ENCODE measurements at regions not wholly inside any gene's neighbourhood (a gene's known extent, or its start where the extent isn't known, plus 50 kb on each side); places are given as distances from the start of the nearest gene placed in this dataset.

GRCh38 chr10:78381107-78381506 is 347.4 kb downstream of the RPS24 start:
- no peaks in the 10 kb centered on the region for H3K4me1 ChIP-seq (ENCODE audit: control insufficient read depth in 1 of 2, extremely low read depth in 1 of 2, insufficient read depth in 2 of 2, low read length in 2 of 2)
- DNase-seq (no peak), ATAC-seq (replicated peaks in 1 of 4) (no peak)
- ChIA-PET CTCF (no interaction called here), POLR2A (no interaction called here)
- no peak overlapping the region for H3K27ac Mint-ChIP-seq
- H3K9me3 Mint-ChIP-seq, result peaks cover 0 to 3% (median 0%) of the 10 kb centered on the region in 3 donors
- no peak overlapping the region for H3K27ac ChIP-seq (ENCODE audit: low read length)
- 62% methylated on average over 13 of the region's 19 CpGs for WGBS (ENCODE audit: insufficient coverage)
- no peaks in the 10 kb centered on the region for H3K9me3 ChIP-seq
- peaks cover 5 to 13% of the 10 kb centered on the region in 2 donors for H3K27me3 Mint-ChIP-seq
- no peaks in the 10 kb centered on the region for H3K4me1 Mint-ChIP-seq
- no peaks in the 10 kb centered on the region for H3K36me3 Mint-ChIP-seq
- H3K4me3 Mint-ChIP-seq, result no peak overlapping the region
- no peaks in the 10 kb centered on the region for H3K36me3 ChIP-seq (ENCODE audit: control insufficient read depth in 2 of 2, extremely low read depth in 1 of 2, insufficient read depth in 1 of 2, low read length in 1 of 2)
- H3K4me3 ChIP-seq (ENCODE audit: control insufficient read depth in 1 of 2, extremely low read depth in 1 of 2, low read length in 1 of 2), result no peak overlapping the region
- peaks cover 0 to 9% of the 10 kb centered on the region in 2 experiments for H3K27me3 ChIP-seq (replicated peaks in 1 of 2; ENCODE audit: control insufficient read depth in 2 of 2, extremely low read depth in 1 of 2, insufficient read depth in 2 of 2, low read length in 1 of 2)

- H3K9me3 ChIP-seq, result no peaks in the 10 kb centered on the region
- DNase-seq, result no peak
- H3K27ac Mint-ChIP-seq, result no peak overlapping the region
- ChIA-PET POLR2A (no interaction called here), CTCF (no interaction called here)
- H3K9me3 Mint-ChIP-seq, result peaks cover 0 to 3% (median 0%) of the 10 kb centered on the region in 3 donors
- ATAC-seq (replicated peaks in 1 of 4), result no peak
- no peaks in the 10 kb centered on the region for H3K4me1 ChIP-seq (ENCODE audit: control insufficient read depth in 1 of 2, extremely low read depth in 1 of 2, insufficient read depth in 2 of 2, low read length in 2 of 2)
- no peak overlapping the region for H3K4me3 Mint-ChIP-seq
- no peaks in the 10 kb centered on the region for H3K36me3 Mint-ChIP-seq
- H3K4me1 Mint-ChIP-seq, result no peaks in the 10 kb centered on the region
- H3K27me3 ChIP-seq (replicated peaks in 1 of 2; ENCODE audit: control insufficient read depth in 2 of 2, extremely low read depth in 1 of 2, insufficient read depth in 2 of 2, low read length in 1 of 2), result peaks cover 0 to 4% of the 10 kb centered on the region in 2 experiments
- H3K36me3 ChIP-seq (ENCODE audit: control insufficient read depth in 2 of 2, extremely low read depth in 1 of 2, insufficient read depth in 1 of 2, low read length in 1 of 2), result no peaks in the 10 kb centered on the region
- H3K27me3 Mint-ChIP-seq, result peaks cover 5 to 6% of the 10 kb centered on the region in 2 donors
- no peak overlapping the region for H3K27ac ChIP-seq (ENCODE audit: low read length)
- WGBS (ENCODE audit: insufficient coverage), result no CpG with 5 or more reads among the region's 5 CpGs
- no peak overlapping the region for H3K4me3 ChIP-seq (ENCODE audit: control insufficient read depth in 1 of 2, extremely low read depth in 1 of 2, low read length in 1 of 2)
Observed at GRCh38 chr10:78382047-78382446, 348.4 kb downstream of the RPS24 start.

- Mint-ChIP-seq H3K4me3 (no peak overlapping the region), H3K4me1 (no peaks in the 10 kb centered on the region), H3K9me3 (peaks cover 0 to 3% (median 0%) of the 10 kb centered on the region in 3 donors), H3K27me3 (peaks cover 5 to 9% of the 10 kb centered on the region in 2 donors), H3K36me3 (no peaks in the 10 kb centered on the region), H3K27ac (no peak overlapping the region)
- ChIA-PET CTCF (no interaction called here), POLR2A (no interaction called here)
- ATAC-seq (replicated peaks in 1 of 4) (no peak), DNase-seq (no peak)
- no peak overlapping the region for H3K27ac ChIP-seq (ENCODE audit: low read length)
- no peak overlapping the region for H3K4me3 ChIP-seq (ENCODE audit: control insufficient read depth in 1 of 2, extremely low read depth in 1 of 2, low read length in 1 of 2)
- peaks cover 0 to 4% of the 10 kb centered on the region in 2 experiments for H3K27me3 ChIP-seq (replicated peaks in 1 of 2; ENCODE audit: control insufficient read depth in 2 of 2, extremely low read depth in 1 of 2, insufficient read depth in 2 of 2, low read length in 1 of 2)
- H3K4me1 ChIP-seq (ENCODE audit: control insufficient read depth in 1 of 2, extremely low read depth in 1 of 2, insufficient read depth in 2 of 2, low read length in 2 of 2), result no peaks in the 10 kb centered on the region
- no CpG with 5 or more reads among the region's 2 CpGs for WGBS (ENCODE audit: insufficient coverage)
- no peaks in the 10 kb centered on the region for H3K9me3 ChIP-seq
- no peaks in the 10 kb centered on the region for H3K36me3 ChIP-seq (ENCODE audit: control insufficient read depth in 2 of 2, extremely low read depth in 1 of 2, insufficient read depth in 1 of 2, low read length in 1 of 2)
Observed at GRCh38 chr10:78382772-78383171, 349.1 kb downstream of the RPS24 start.

GRCh38 chr10:78383378-78384048 is 349.9 kb downstream of the RPS24 start:
- Mint-ChIP-seq H3K9me3 (peaks cover 0 to 3% (median 0%) of the 10 kb centered on the region in 3 donors), H3K27ac (no peak overlapping the region), H3K4me3 (no peak overlapping the region), H3K4me1 (no peaks in the 10 kb centered on the region), H3K27me3 (peaks cover 8 to 14% of the 10 kb centered on the region in 2 donors), H3K36me3 (no peaks in the 10 kb centered on the region)
- CTCF ChIA-PET, result no interaction called here
- no CpG with 5 or more reads among the region's 2 CpGs for WGBS (ENCODE audit: insufficient coverage)
- H3K4me1 ChIP-seq (ENCODE audit: control insufficient read depth in 1 of 2, extremely low read depth in 1 of 2, insufficient read depth in 2 of 2, low read length in 2 of 2), result no peaks in the 10 kb centered on the region
- POLR2A ChIA-PET, result no interaction called here
- no peak overlapping the region for H3K4me3 ChIP-seq (ENCODE audit: control insufficient read depth in 1 of 2, extremely low read depth in 1 of 2, low read length in 1 of 2)
- no peaks in the 10 kb centered on the region for H3K36me3 ChIP-seq (ENCODE audit: control insufficient read depth in 2 of 2, extremely low read depth in 1 of 2, insufficient read depth in 1 of 2, low read length in 1 of 2)
- no peak overlapping the region for H3K27ac ChIP-seq (ENCODE audit: low read length)
- peaks cover 0 to 9% of the 10 kb centered on the region in 2 experiments for H3K27me3 ChIP-seq (replicated peaks in 1 of 2; ENCODE audit: control insufficient read depth in 2 of 2, extremely low read depth in 1 of 2, insufficient read depth in 2 of 2, low read length in 1 of 2)
- ATAC-seq (replicated peaks in 1 of 4) (no peak), DNase-seq (no peak)
- H3K9me3 ChIP-seq, result no peaks in the 10 kb centered on the region

- Histone ChIP-seq H3K27me3 (replicated peaks in 1 of 2; ENCODE audit: control insufficient read depth in 2 of 2, extremely low read depth in 1 of 2, insufficient read depth in 2 of 2, low read length in 1 of 2) (peaks cover 0 to 10% of the 10 kb centered on the region in 2 experiments), H3K9me3 (no peaks in the 10 kb centered on the region), H3K4me1 (ENCODE audit: control insufficient read depth in 1 of 2, extremely low read depth in 1 of 2, insufficient read depth in 2 of 2, low read length in 2 of 2) (no peaks in the 10 kb centered on the region), H3K27ac (ENCODE audit: low read length) (no peak overlapping the region), H3K36me3 (ENCODE audit: control insufficient read depth in 2 of 2, extremely low read depth in 1 of 2, insufficient read depth in 1 of 2, low read length in 1 of 2) (no peaks in the 10 kb centered on the region), H3K4me3 (ENCODE audit: control insufficient read depth in 1 of 2, extremely low read depth in 1 of 2, low read length in 1 of 2) (no peak overlapping the region)
- ChIA-PET POLR2A (no interaction called here), CTCF (no interaction called here)
- DNase-seq (no peak), ATAC-seq (replicated peaks in 1 of 4) (no peak)
- no peaks in the 10 kb centered on the region for H3K4me1 Mint-ChIP-seq
- peaks cover 8 to 14% of the 10 kb centered on the region in 2 donors for H3K27me3 Mint-ChIP-seq
- no peak overlapping the region for H3K27ac Mint-ChIP-seq
- no CpG with 5 or more reads among the region's 1 CpG for WGBS (ENCODE audit: insufficient coverage)
- peaks cover 0 to 1% (median 0%) of the 10 kb centered on the region in 3 donors for H3K9me3 Mint-ChIP-seq
- H3K36me3 Mint-ChIP-seq, result no peaks in the 10 kb centered on the region
- no peak overlapping the region for H3K4me3 Mint-ChIP-seq
Observed at GRCh38 chr10:78384049-78384431, 350.4 kb downstream of the RPS24 start.

- ChIA-PET CTCF (no interaction called here), POLR2A (no interaction called here)
- no peaks in the 10 kb centered on the region for H3K9me3 Mint-ChIP-seq
- Histone ChIP-seq H3K9me3 (no peaks in the 10 kb centered on the region), H3K27me3 (replicated peaks in 1 of 2; ENCODE audit: control insufficient read depth in 2 of 2, extremely low read depth in 1 of 2, insufficient read depth in 2 of 2, low read length in 1 of 2) (peaks cover 0 to 13% of the 10 kb centered on the region in 2 experiments), H3K36me3 (ENCODE audit: control insufficient read depth in 2 of 2, extremely low read depth in 1 of 2, insufficient read depth in 1 of 2, low read length in 1 of 2) (no peaks in the 10 kb centered on the region), H3K27ac (ENCODE audit: low read length) (no peak overlapping the region), H3K4me3 (ENCODE audit: control insufficient read depth in 1 of 2, extremely low read depth in 1 of 2, low read length in 1 of 2) (no peak overlapping the region), H3K4me1 (ENCODE audit: control insufficient read depth in 1 of 2, extremely low read depth in 1 of 2, insufficient read depth in 2 of 2, low read length in 2 of 2) (no peaks in the 10 kb centered on the region)
- no peak overlapping the region for H3K4me3 Mint-ChIP-seq
- no peak overlapping the region for H3K27ac Mint-ChIP-seq
- H3K4me1 Mint-ChIP-seq, result no peaks in the 10 kb centered on the region
- H3K27me3 Mint-ChIP-seq, result peaks cover 8 to 20% of the 10 kb centered on the region in 2 donors
- ATAC-seq (replicated peaks in 1 of 4), result no peak
- no peak for DNase-seq
- WGBS (ENCODE audit: insufficient coverage), result 88% methylated on average over 3 of the region's 5 CpGs
- H3K36me3 Mint-ChIP-seq, result no peaks in the 10 kb centered on the region
Observed at GRCh38 chr10:78385599-78385998, 351.9 kb downstream of the RPS24 start.

GRCh38 chr10:78386509-78386908 is 352.8 kb downstream of the RPS24 start:
- no peak overlapping the region for H3K27ac Mint-ChIP-seq
- H3K9me3 Mint-ChIP-seq, result no peaks in the 10 kb centered on the region
- no peak overlapping the region for H3K27ac ChIP-seq (ENCODE audit: low read length)
- H3K27me3 Mint-ChIP-seq, result peaks cover 8 to 20% of the 10 kb centered on the region in 2 donors
- H3K36me3 Mint-ChIP-seq, result no peaks in the 10 kb centered on the region
- no peaks in the 10 kb centered on the region for H3K36me3 ChIP-seq (ENCODE audit: control insufficient read depth in 2 of 2, extremely low read depth in 1 of 2, insufficient read depth in 1 of 2, low read length in 1 of 2)
- no peaks in the 10 kb centered on the region for H3K9me3 ChIP-seq
- CTCF ChIA-PET, result no interaction called here
- no peak overlapping the region for H3K4me3 Mint-ChIP-seq
- peaks cover 0 to 17% of the 10 kb centered on the region in 2 experiments for H3K27me3 ChIP-seq (replicated peaks in 1 of 2; ENCODE audit: control insufficient read depth in 2 of 2, extremely low read depth in 1 of 2, insufficient read depth in 2 of 2, low read length in 1 of 2)
- WGBS (ENCODE audit: insufficient coverage), result 76% methylated on average over 5 of the region's 5 CpGs
- no peaks in the 10 kb centered on the region for H3K4me1 Mint-ChIP-seq
- H3K4me1 ChIP-seq (ENCODE audit: control insufficient read depth in 1 of 2, extremely low read depth in 1 of 2, insufficient read depth in 2 of 2, low read length in 2 of 2), result no peaks in the 10 kb centered on the region
- H3K4me3 ChIP-seq (ENCODE audit: control insufficient read depth in 1 of 2, extremely low read depth in 1 of 2, low read length in 1 of 2), result no peak overlapping the region
- no peak for ATAC-seq (replicated peaks in 1 of 4)
- no peak for DNase-seq
- POLR2A ChIA-PET, result no interaction called here

Measured in T-cell (primary cell).